Neuron (in vitro differentiated cells): ENCODE measurements at regions not wholly inside any gene's neighbourhood (a gene's known extent, or its start where the extent isn't known, plus 50 kb on each side); places are given as distances from the start of the nearest gene placed in this dataset.
"Not testable (repeated sequence)": the region's sequence is repeated elsewhere in the genome, so short reads cannot be mapped to it uniquely, and the experiment has no call there.

ENCODE experiments used
- H2AFZ ChIP-seq: one replicate; pipeline ENCODE4 v1.6.1; 2013; ENCODE audit warnings: low read depth, mild to moderate bottlenecking, inconsistent platforms, low read length, moderate library complexity
- H3K27me3 ChIP-seq: one replicate; pipeline ENCODE4 v1.6.1; 2013; ENCODE audit warnings: low read length; ENCODE audit not compliant: insufficient read depth
- H3K36me3 ChIP-seq: one replicate; pipeline ENCODE4 v1.6.1; 2013; ENCODE audit warnings: low read length; ENCODE audit not compliant: insufficient read depth
- H3K4me1 ChIP-seq: one replicate; pipeline ENCODE4 v1.6.1; 2013; ENCODE audit warnings: low read length; ENCODE audit not compliant: insufficient read depth
- H3K4me3 ChIP-seq: 2 replicates; pipeline ENCODE4 v1.5.1; 2013; ENCODE audit warnings: mild to moderate bottlenecking, low read length, moderate library complexity
- H3K9me3 ChIP-seq: one replicate; pipeline ENCODE4 v1.6.1; 2013; ENCODE audit warnings: low read length

GRCh38 chr13:50613356-50613831 lies 230.1 kb downstream of the DLEU7 start:
- Histone ChIP-seq H3K4me1 (peaks cover 5% of the 10 kb centered on the region), H3K9me3 (no peaks in the 10 kb centered on the region), H3K27me3 (no peaks in the 10 kb centered on the region), H3K36me3 (no peaks in the 10 kb centered on the region), H3K4me3 (no peak overlapping the region), H2AFZ (no peak overlapping the region)

- H3K4me3 ChIP-seq = no peak overlapping the region
- no peaks in the 10 kb centered on the region for H3K27me3 ChIP-seq
- H3K36me3 ChIP-seq = no peaks in the 10 kb centered on the region
Measured at GRCh38 chr13:50615234-50615633, 228.3 kb downstream of the DLEU7 start.

DNA sequence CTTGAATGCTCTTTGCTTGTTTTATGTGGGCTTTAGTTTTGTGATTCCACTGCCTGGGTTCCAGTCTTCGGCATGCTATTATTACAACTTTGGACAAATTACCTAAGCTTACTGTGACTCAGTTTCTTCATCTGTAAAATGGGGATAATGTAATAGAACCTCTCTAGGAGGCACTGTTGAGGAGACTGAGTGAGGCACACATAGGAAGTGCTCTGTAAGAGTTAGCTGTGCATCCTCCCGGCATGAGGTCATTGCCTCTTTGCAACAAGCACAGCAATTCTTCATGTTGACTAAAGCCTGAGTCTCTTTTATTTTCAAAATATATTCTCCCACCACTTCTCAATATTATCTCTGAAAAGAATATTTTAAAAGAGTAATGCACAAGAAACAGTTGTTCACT lies 227.4 kb downstream of the DLEU7 start:
- no peaks in the 10 kb centered on the region for H3K27me3 ChIP-seq

More at GRCh38 chr13:50615234-50615633, 228.3 kb downstream of the DLEU7 start:
- H3K9me3 ChIP-seq = no peaks in the 10 kb centered on the region
- no peak overlapping the region for H2AFZ ChIP-seq
- no peaks in the 10 kb centered on the region for H3K4me1 ChIP-seq

DNA sequence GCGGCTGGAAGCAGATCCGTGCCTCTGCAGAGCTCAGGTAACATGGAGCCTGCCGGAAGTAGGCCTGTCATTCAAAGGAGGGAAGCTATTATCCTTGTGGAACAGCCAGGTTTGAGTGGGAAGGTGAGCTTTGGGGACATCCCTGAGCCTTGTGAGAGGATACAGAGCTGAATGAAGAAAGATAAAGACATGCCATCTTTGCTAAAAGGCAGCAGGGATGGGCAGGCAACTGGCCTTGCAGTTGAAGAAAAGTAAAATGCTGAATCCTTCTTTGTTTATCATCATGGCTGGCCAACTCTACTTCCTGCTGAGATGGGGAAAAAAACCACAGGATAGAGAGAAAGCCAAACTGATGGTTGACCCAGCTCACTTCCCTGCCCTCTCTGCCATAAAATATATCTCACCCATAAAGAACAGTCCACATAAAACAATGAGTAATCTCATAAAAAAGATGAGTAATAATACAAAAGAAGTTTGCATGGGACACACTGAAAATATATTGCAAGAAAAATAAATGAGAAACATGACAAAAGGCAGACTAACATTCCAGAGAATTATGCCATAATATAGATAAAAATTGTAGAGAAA lies 226.3 kb downstream of the DLEU7 start:
- Histone ChIP-seq H3K4me1 (no peaks in the 10 kb centered on the region), H3K36me3 (no peaks in the 10 kb centered on the region), H3K4me3 (no peak overlapping the region), H3K9me3 (no peaks in the 10 kb centered on the region), H2AFZ (no peak overlapping the region), H3K27me3 (no peaks in the 10 kb centered on the region)

More for the DNA sequence above, 227.4 kb downstream of the DLEU7 start:
- no peaks in the 10 kb centered on the region for H3K9me3 ChIP-seq
- H2AFZ ChIP-seq = no peak overlapping the region
- H3K36me3 ChIP-seq = no peaks in the 10 kb centered on the region
- H3K4me3 ChIP-seq = no peak overlapping the region
- no peaks in the 10 kb centered on the region for H3K4me1 ChIP-seq

DNA sequence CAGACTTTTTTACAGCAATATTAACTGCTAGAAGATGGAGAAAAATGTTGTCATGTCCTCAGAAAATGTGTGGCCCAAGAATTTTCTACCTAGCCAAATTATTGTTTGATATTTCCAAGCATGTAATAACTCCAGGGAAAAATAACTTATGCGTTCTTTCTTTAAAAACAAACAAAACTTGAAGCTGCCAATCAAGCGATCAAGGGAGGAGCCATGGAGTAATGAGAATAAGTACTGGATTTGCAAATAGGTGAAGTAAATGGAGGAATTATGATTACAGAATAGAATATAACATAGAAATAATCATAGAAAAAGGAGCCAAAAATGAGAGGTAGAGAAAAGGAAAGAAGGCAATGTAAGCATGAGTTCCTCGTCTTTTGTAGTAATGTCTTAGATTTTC lies 225.3 kb downstream of the DLEU7 start:
- no peak overlapping the region for H3K4me3 ChIP-seq
- no peaks in the 10 kb centered on the region for H3K9me3 ChIP-seq
- no peaks in the 10 kb centered on the region for H3K27me3 ChIP-seq
- no peaks in the 10 kb centered on the region for H3K4me1 ChIP-seq
- no peak overlapping the region for H2AFZ ChIP-seq
- H3K36me3 ChIP-seq = no peaks in the 10 kb centered on the region

GRCh38 chr13:50626101-50626547 lies 217.4 kb downstream of the DLEU7 start:
- no peak overlapping the region for H3K4me3 ChIP-seq
- H2AFZ ChIP-seq = no peak overlapping the region
- no peaks in the 10 kb centered on the region for H3K9me3 ChIP-seq

GRCh38 chr13:50627111-50627510 lies 216.4 kb downstream of the DLEU7 start:
- Histone ChIP-seq H3K4me3 (no peak overlapping the region), H2AFZ (no peak overlapping the region), H3K27me3 (no peaks in the 10 kb centered on the region), H3K4me1 (peaks cover 5% of the 10 kb centered on the region), H3K36me3 (no peaks in the 10 kb centered on the region), H3K9me3 (no peaks in the 10 kb centered on the region)

More at GRCh38 chr13:50626101-50626547, 217.4 kb downstream of the DLEU7 start:
- Histone ChIP-seq H3K27me3 (no peaks in the 10 kb centered on the region), H3K4me1 (peaks cover 3% of the 10 kb centered on the region), H3K36me3 (no peaks in the 10 kb centered on the region)

GRCh38 chr13:50628512-50628911 lies 215.0 kb downstream of the DLEU7 start:
- not testable (repeated sequence) for H3K9me3 ChIP-seq, H3K27me3 ChIP-seq, H3K4me1 ChIP-seq, H3K4me3 ChIP-seq, H3K36me3 ChIP-seq, H2AFZ ChIP-seq

- no peaks in the 10 kb centered on the region for H3K9me3 ChIP-seq
- no peak overlapping the region for H2AFZ ChIP-seq
- H3K36me3 ChIP-seq = no peaks in the 10 kb centered on the region
- H3K4me1 ChIP-seq = peaks cover 5% of the 10 kb centered on the region
- H3K4me3 ChIP-seq = no peak overlapping the region
- no peaks in the 10 kb centered on the region for H3K27me3 ChIP-seq
Measured at GRCh38 chr13:50629497-50629896, 214.0 kb downstream of the DLEU7 start.

DNA sequence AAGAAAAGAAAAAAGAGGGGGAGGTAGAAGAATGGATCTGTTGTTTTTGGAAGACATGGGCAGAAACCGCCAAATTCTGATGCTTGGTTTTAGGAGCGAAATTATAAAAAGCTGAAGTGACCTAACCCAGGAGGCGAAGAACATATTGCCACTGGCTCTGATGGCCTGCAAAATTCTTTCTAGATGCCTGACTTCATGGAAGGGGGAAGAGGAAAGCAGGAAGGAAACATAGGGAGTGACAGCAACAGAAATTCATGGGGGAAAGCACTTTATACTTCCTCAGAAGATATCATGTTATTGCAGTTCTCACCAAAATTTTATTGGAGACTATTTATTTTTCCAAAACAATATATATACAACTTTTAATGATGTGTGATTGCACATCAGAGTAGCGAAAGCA lies 213.5 kb downstream of the DLEU7 start:
- Histone ChIP-seq H3K4me3 (no peak overlapping the region), H3K9me3 (no peaks in the 10 kb centered on the region), H2AFZ (no peak overlapping the region), H3K27me3 (no peaks in the 10 kb centered on the region), H3K36me3 (no peaks in the 10 kb centered on the region), H3K4me1 (peaks cover 5% of the 10 kb centered on the region)

GRCh38 chr13:50631041-50631440 lies 212.5 kb downstream of the DLEU7 start:
- Histone ChIP-seq H3K4me3 (no peak overlapping the region), H3K36me3 (no peaks in the 10 kb centered on the region)

DNA sequence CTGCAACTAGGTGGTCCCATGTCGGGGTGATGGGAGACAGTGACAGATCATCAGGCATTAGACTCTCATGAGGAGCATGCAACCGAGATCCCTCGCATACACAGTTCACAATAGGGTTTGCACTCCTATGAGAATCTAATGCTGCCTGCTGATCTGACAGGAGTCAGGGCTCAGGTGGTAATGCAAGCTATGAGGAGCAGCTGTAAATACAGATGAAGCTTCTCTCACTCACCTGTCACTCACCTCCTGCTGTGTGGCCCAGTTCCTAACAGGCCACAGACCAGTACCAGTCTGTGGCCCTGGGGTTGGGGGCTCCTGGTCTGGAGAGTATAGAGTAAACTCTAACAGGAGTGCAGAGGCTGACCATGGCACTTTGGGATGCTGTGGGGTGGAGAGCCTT lies 209.2 kb downstream of the DLEU7 start:
- Histone ChIP-seq H3K4me1 (peaks cover 18% of the 10 kb centered on the region), H3K36me3 (no peaks in the 10 kb centered on the region), H3K27me3 (no peaks in the 10 kb centered on the region), H2AFZ (no peak overlapping the region), H3K4me3 (no peak overlapping the region), H3K9me3 (no peaks in the 10 kb centered on the region)

More at GRCh38 chr13:50631041-50631440, 212.5 kb downstream of the DLEU7 start:
- no peak overlapping the region for H2AFZ ChIP-seq
- H3K27me3 ChIP-seq = no peaks in the 10 kb centered on the region
- H3K4me1 ChIP-seq = peaks cover 14% of the 10 kb centered on the region
- H3K9me3 ChIP-seq = no peaks in the 10 kb centered on the region

DNA sequence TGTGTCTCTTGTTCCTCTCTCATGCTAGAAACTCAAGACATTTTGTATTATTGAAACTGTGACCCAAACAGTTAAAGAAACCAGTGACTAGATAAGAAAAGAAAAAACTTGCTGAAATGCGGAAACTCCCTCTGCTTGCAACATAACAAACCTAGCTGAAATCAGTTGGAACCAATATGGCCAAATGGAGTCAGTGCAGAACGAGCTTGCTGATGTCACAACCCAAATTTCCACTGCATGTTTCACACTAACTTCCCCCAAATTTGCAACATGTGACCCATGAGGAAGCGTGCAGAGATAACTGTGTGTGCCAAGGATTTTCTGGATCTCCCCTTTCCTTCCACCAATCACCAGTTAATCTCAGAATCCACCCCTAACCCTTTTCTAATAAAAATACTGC lies 208.0 kb downstream of the DLEU7 start:
- Histone ChIP-seq H2AFZ (no peak overlapping the region), H3K9me3 (no peaks in the 10 kb centered on the region), H3K36me3 (no peaks in the 10 kb centered on the region), H3K4me3 (no peak overlapping the region), H3K4me1 (peaks cover 18% of the 10 kb centered on the region), H3K27me3 (no peaks in the 10 kb centered on the region)
